ENCODE measurements at regions not wholly inside any gene's neighbourhood (a gene's known extent, or its start where the extent isn't known, plus 50 kb on each side); places are given as distances from the start of the nearest gene placed in this dataset.

GRCh38 chr5:17058438-17058837 is 122.3 kb upstream of the MYO10 start:
- no peak overlapping the region for H3K27ac ChIP-seq (ENCODE audit: extremely low read depth, low read depth, low read length)
- WGBS (ENCODE audit: insufficient coverage, low coverage, missing lambda C conversion rate) = 2% methylated on average over 7 of the region's 7 CpGs
- no peak overlapping the region for H3K4me2 ChIP-seq (ENCODE audit: insufficient read depth, low read length)
- no TSS peak for BruUV-seq (replicated peaks)
- ChIA-PET CTCF (ENCODE audit: low intra/inter-chr PET ratio) (no interaction called here), POLR2A (no interaction called here)
- no peak overlapping the region for H3K4me3 ChIP-seq
- no peaks in the 10 kb centered on the region for H3K9me1 ChIP-seq (ENCODE audit: control insufficient read depth, insufficient read depth, low read length)
- ATAC-seq (no peak), FAIRE-seq (no peak), DNase-seq (ENCODE audit: extremely low read depth in 1 of 4, low spot score in 3 of 4) (no peak)
- H3K27me3 ChIP-seq (ENCODE audit: control insufficient read depth in 2 of 2, insufficient read depth in 2 of 2, low read length in 2 of 2) = peaks cover 0 to 6% of the 10 kb centered on the region in 2 experiments; a peak in 2 of 5 replicates
- H2AFZ ChIP-seq (ENCODE audit: low read depth, low read length) = no peak overlapping the region
- in situ Hi-C loops (cut with MboI) (no loop called here), intact Hi-C loops (cut with micrococcal nuclease) (no loop called here)
- H3K36me3 ChIP-seq (ENCODE audit: control insufficient read depth, insufficient read depth, low read length) = no peaks in the 10 kb centered on the region
- no peaks in the 10 kb centered on the region for H3K79me2 ChIP-seq (ENCODE audit: control insufficient read depth, insufficient read depth, low read length)
- H3K9ac ChIP-seq (ENCODE audit: insufficient read depth in 1 of 2, low read depth in 2 of 2, low read length in 2 of 2) = no peak overlapping the region
- no peaks in the 10 kb centered on the region for H3K9me3 ChIP-seq (replicated peaks; ENCODE audit: control insufficient read depth, insufficient read depth, low read depth, low read length)
- peaks cover 0 to 6% of the 10 kb centered on the region in 2 experiments; a peak in 1 of 5 replicates for H3K4me1 ChIP-seq (replicated peaks in 1 of 2; ENCODE audit: control insufficient read depth in 2 of 2, insufficient read depth in 2 of 2, low read length in 2 of 2)
- no peaks in the 10 kb centered on the region for H4K20me1 ChIP-seq (replicated peaks; ENCODE audit: control insufficient read depth, insufficient read depth, low read length)
- TF ChIP-seq, protein P1, sequence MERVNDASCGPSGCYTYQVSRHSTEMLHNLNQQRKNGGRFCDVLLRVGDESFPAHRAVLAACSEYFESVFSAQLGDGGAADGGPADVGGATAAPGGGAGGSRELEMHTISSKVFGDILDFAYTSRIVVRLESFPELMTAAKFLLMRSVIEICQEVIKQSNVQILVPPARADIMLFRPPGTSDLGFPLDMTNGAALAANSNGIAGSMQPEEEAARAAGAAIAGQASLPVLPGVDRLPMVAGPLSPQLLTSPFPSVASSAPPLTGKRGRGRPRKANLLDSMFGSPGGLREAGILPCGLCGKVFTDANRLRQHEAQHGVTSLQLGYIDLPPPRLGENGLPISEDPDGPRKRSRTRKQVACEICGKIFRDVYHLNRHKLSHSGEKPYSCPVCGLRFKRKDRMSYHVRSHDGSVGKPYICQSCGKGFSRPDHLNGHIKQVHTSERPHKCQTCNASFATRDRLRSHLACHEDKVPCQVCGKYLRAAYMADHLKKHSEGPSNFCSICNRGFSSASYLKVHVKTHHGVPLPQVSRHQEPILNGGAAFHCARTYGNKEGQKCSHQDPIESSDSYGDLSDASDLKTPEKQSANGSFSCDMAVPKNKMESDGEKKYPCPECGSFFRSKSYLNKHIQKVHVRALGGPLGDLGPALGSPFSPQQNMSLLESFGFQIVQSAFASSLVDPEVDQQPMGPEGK (CRISPR knock-in tag; IDR thresholded peaks at IDR 0.05; ENCODE audit: borderline replicate concordance) = no peak
- TF ChIP-seq, protein P2, sequence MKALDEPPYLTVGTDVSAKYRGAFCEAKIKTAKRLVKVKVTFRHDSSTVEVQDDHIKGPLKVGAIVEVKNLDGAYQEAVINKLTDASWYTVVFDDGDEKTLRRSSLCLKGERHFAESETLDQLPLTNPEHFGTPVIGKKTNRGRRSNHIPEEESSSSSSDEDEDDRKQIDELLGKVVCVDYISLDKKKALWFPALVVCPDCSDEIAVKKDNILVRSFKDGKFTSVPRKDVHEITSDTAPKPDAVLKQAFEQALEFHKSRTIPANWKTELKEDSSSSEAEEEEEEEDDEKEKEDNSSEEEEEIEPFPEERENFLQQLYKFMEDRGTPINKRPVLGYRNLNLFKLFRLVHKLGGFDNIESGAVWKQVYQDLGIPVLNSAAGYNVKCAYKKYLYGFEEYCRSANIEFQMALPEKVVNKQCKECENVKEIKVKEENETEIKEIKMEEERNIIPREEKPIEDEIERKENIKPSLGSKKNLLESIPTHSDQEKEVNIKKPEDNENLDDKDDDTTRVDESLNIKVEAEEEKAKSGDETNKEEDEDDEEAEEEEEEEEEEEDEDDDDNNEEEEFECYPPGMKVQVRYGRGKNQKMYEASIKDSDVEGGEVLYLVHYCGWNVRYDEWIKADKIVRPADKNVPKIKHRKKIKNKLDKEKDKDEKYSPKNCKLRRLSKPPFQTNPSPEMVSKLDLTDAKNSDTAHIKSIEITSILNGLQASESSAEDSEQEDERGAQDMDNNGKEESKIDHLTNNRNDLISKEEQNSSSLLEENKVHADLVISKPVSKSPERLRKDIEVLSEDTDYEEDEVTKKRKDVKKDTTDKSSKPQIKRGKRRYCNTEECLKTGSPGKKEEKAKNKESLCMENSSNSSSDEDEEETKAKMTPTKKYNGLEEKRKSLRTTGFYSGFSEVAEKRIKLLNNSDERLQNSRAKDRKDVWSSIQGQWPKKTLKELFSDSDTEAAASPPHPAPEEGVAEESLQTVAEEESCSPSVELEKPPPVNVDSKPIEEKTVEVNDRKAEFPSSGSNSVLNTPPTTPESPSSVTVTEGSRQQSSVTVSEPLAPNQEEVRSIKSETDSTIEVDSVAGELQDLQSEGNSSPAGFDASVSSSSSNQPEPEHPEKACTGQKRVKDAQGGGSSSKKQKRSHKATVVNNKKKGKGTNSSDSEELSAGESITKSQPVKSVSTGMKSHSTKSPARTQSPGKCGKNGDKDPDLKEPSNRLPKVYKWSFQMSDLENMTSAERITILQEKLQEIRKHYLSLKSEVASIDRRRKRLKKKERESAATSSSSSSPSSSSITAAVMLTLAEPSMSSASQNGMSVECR (CRISPR knock-in tag; IDR thresholded peaks at IDR 0.05) = no peak
- TF ChIP-seq SRSF3 (IDR thresholded peaks at IDR 0.05; ENCODE audit: insufficient read depth, low read length) (no peak), GTF2A2 (tag; IDR thresholded peaks at IDR 0.05) (no peak), NFYB (IDR thresholded peaks at IDR 0.05; ENCODE audit: extremely low read depth, insufficient read length) (no peak), ZNF282 (CRISPR knock-in tag; IDR thresholded peaks at IDR 0.05) (no peak), RBM22 (IDR thresholded peaks at IDR 0.05; ENCODE audit: low read depth, low read length, poor library complexity, severe bottlenecking) (no peak), SAFB2 (IDR thresholded peaks at IDR 0.05; ENCODE audit: borderline replicate concordance, low read depth, low read length, severe bottlenecking) (no peak), ZNF3 (CRISPR knock-in tag; IDR thresholded peaks at IDR 0.05) (no peak), MYNN (IDR thresholded peaks at IDR 0.05) (no peak), MYNN (CRISPR knock-in tag; IDR thresholded peaks at IDR 0.05) (no peak), POLR2H (tag; IDR thresholded peaks at IDR 0.05; ENCODE audit: low read depth) (no peak), BACH1 (tag; IDR thresholded peaks at IDR 0.05) (no peak)
- TF ChIP-seq, protein P3, sequence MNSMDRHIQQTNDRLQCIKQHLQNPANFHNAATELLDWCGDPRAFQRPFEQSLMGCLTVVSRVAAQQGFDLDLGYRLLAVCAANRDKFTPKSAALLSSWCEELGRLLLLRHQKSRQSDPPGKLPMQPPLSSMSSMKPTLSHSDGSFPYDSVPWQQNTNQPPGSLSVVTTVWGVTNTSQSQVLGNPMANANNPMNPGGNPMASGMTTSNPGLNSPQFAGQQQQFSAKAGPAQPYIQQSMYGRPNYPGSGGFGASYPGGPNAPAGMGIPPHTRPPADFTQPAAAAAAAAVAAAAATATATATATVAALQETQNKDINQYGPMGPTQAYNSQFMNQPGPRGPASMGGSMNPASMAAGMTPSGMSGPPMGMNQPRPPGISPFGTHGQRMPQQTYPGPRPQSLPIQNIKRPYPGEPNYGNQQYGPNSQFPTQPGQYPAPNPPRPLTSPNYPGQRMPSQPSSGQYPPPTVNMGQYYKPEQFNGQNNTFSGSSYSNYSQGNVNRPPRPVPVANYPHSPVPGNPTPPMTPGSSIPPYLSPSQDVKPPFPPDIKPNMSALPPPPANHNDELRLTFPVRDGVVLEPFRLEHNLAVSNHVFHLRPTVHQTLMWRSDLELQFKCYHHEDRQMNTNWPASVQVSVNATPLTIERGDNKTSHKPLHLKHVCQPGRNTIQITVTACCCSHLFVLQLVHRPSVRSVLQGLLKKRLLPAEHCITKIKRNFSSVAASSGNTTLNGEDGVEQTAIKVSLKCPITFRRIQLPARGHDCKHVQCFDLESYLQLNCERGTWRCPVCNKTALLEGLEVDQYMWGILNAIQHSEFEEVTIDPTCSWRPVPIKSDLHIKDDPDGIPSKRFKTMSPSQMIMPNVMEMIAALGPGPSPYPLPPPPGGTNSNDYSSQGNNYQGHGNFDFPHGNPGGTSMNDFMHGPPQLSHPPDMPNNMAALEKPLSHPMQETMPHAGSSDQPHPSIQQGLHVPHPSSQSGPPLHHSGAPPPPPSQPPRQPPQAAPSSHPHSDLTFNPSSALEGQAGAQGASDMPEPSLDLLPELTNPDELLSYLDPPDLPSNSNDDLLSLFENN (IDR thresholded peaks at IDR 0.05; ENCODE audit: low read depth in 2 of 2, low read length in 2 of 2) = no peak
